ENCODE measurements at regions not wholly inside any gene's neighbourhood (a gene's known extent, or its start where the extent isn't known, plus 50 kb on each side); places are given as distances from the start of the nearest gene placed in this dataset.

DNA sequence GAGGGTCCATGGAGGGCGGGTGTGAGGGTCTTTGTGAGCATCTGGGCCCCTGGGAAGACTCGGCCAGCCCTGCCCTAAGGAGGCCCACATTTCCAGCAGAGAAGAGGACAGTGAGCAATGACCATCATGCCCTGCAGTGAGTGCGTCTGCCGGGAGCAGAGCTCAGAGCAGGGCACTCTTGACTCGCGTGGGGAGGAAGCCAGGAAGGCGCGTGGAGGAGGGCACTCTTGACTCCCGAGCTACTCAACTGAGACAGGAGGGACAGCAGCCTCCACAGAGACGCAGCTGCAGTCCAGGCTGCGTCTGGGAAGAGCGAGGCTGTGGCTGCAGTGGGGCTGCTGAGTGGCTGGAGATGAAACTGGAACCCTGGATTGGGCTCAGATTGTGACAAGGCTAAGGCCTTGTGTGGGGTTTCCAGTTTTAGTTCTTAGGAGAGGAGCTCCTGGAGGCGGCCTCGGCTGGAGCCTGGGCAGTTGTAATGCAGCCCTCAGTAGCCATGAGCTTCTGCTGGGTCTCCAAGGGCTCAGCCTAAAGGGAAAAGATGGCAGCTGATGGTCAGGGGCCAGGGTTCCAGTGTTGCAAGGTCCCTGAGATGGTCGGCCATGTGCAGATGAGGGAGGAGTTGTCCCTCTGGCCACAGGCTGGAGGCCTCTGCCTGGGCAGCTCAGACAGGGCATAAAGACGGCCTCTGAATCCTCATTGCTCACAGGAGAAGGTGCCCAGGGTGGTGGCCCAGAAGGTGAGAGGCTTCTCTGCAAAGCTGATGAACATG is 264.7 kb upstream of the B3GAT1 start:
- no peak overlapping the region for H3K4me3 ChIP-seq
- no peaks in the 10 kb centered on the region for H3K4me1 ChIP-seq
- no peaks in the 10 kb centered on the region for H3K36me3 ChIP-seq
- H3K9me3 ChIP-seq: no peaks in the 10 kb centered on the region
- H3K27ac ChIP-seq: no peak overlapping the region
- in situ Hi-C loops (cut with MboI; ENCODE audit: low pct_ligation_motif_present in 1 of 4, low pct_unique_long_range_greater_than_20kb in 1 of 4, low sequenced_read_pairs in 3 of 4) (no loop called here), intact Hi-C loops (cut with DNase I; ENCODE audit: low total_unique reads) (no loop called here)
- no peaks in the 10 kb centered on the region for H3K27me3 ChIP-seq
- no peak for DNase-seq
- TF ChIP-seq POLR2AphosphoS5 (IDR thresholded peaks at IDR 0.05) (no peak), EP300 (IDR thresholded peaks at IDR 0.05; ENCODE audit: low read depth) (no peak), POLR2A (IDR thresholded peaks at IDR 0.05) (no peak)
- TF ChIP-seq, protein P1, sequence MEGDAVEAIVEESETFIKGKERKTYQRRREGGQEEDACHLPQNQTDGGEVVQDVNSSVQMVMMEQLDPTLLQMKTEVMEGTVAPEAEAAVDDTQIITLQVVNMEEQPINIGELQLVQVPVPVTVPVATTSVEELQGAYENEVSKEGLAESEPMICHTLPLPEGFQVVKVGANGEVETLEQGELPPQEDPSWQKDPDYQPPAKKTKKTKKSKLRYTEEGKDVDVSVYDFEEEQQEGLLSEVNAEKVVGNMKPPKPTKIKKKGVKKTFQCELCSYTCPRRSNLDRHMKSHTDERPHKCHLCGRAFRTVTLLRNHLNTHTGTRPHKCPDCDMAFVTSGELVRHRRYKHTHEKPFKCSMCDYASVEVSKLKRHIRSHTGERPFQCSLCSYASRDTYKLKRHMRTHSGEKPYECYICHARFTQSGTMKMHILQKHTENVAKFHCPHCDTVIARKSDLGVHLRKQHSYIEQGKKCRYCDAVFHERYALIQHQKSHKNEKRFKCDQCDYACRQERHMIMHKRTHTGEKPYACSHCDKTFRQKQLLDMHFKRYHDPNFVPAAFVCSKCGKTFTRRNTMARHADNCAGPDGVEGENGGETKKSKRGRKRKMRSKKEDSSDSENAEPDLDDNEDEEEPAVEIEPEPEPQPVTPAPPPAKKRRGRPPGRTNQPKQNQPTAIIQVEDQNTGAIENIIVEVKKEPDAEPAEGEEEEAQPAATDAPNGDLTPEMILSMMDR (IDR thresholded peaks at IDR 0.05): no peak
- WGBS, 2 donors (ENCODE audit: low coverage in 1 of 2): 82% methylated on average over 16 of the region's 16 CpGs; no CpG with 5 or more reads in 1 of the 2 donors

DNA sequence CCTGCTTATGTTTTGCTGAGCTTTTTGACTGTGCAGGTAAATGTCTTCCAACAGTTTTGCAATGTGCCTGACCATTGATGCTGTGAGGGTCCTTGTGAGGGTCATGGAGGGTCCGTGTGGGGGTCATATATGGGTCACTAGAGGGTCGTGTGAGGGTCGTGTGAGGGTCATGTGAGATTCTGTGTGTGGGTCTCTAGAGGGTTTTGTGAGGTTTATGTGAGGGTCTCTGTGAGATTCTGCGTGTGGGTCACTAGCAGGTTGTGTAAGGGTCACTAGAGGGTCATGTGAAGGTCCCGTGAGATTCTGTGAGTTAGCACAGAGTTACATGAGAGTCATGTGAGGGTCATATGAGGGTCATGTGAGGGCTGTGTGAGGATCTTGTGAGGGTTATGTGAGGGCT is 263.9 kb upstream of the B3GAT1 start:
- 74% methylated on average over 5 of the region's 5 CpGs; no CpG with 5 or more reads in 1 of the 2 donors for WGBS, 2 donors (ENCODE audit: low coverage in 1 of 2)
- TF ChIP-seq, protein P1 (IDR thresholded peaks at IDR 0.05): no peak
- TF ChIP-seq EP300 (IDR thresholded peaks at IDR 0.05; ENCODE audit: low read depth) (no peak), POLR2AphosphoS5 (IDR thresholded peaks at IDR 0.05) (no peak), POLR2A (IDR thresholded peaks at IDR 0.05) (no peak)
- intact Hi-C loops (cut with DNase I; ENCODE audit: low total_unique reads): no loop called here
- Histone ChIP-seq H3K9me3 (no peaks in the 10 kb centered on the region), H3K27ac (no peak overlapping the region), H3K4me1 (no peaks in the 10 kb centered on the region), H3K27me3 (no peaks in the 10 kb centered on the region), H3K4me3 (no peak overlapping the region), H3K36me3 (no peaks in the 10 kb centered on the region)
- in situ Hi-C loops (cut with MboI; ENCODE audit: low pct_ligation_motif_present in 1 of 4, low pct_unique_long_range_greater_than_20kb in 1 of 4, low sequenced_read_pairs in 3 of 4): no loop called here
- no peak for DNase-seq

DNA sequence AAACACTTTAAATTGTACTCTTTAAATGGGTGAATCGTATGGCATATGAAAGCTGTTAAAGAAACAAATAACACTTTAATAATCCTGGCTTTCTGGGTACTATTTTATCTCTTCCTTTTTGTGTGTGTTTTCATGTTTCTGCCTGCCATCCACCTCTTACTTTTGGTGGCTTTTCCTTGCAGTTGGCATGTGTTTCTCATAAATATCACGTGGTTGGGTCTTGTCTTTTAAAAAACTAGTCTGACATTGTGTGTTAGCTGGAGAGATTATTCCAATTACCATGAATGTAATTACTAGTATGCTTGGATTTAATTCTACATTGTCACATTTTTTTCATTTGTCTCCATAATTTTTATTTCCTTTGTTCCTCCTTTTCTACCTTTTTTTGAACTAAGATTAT is 262.9 kb upstream of the B3GAT1 start:
- H3K4me3 ChIP-seq: no peak overlapping the region
- no peaks in the 10 kb centered on the region for H3K36me3 ChIP-seq
- H3K9me3 ChIP-seq: no peaks in the 10 kb centered on the region
- 29 to 36% methylated on average over 2 of the region's 2 CpGs for WGBS, 2 donors (ENCODE audit: low coverage in 1 of 2)
- no peak overlapping the region for H3K27ac ChIP-seq
- no peaks in the 10 kb centered on the region for H3K4me1 ChIP-seq
- TF ChIP-seq, protein P1 (IDR thresholded peaks at IDR 0.05): no peak
- no peak for TF ChIP-seq POLR2AphosphoS5 (IDR thresholded peaks at IDR 0.05)
- TF ChIP-seq POLR2A (IDR thresholded peaks at IDR 0.05): no peak
- no peak for TF ChIP-seq EP300 (IDR thresholded peaks at IDR 0.05; ENCODE audit: low read depth)
- H3K27me3 ChIP-seq: peaks cover 5% of the 10 kb centered on the region
- intact Hi-C loops (cut with DNase I; ENCODE audit: low total_unique reads): no loop called here
- no peak for DNase-seq
- in situ Hi-C loops (cut with MboI; ENCODE audit: low pct_ligation_motif_present in 1 of 4, low pct_unique_long_range_greater_than_20kb in 1 of 4, low sequenced_read_pairs in 3 of 4): no loop called here

DNA sequence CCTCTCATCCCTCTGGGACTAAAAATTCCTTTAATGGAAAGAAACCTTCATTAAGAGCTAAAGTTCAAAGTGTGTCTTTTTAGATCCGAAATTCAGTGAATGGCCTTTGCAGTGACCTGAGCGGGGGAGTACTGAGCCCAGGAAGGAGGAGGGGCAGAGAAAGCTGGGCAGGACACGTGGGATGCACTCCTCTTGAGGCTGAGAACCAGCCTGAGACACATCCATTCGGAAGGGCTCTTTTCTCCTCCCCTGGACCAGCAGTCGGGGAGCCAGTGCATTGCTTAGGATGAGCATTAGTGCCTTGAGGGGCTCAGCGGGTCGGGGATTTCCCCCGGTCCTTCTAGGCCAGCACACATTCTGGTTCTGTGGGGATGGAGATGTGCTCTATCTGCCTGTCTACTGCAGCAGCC is 258.9 kb upstream of the B3GAT1 start:
- intact Hi-C loops (cut with DNase I; ENCODE audit: low total_unique reads) (no loop called here), in situ Hi-C loops (cut with MboI; ENCODE audit: low pct_ligation_motif_present in 1 of 4, low pct_unique_long_range_greater_than_20kb in 1 of 4, low sequenced_read_pairs in 3 of 4) (no loop called here)
- peaks cover 8% of the 10 kb centered on the region for H3K27me3 ChIP-seq
- H3K4me3 ChIP-seq: no peak overlapping the region
- TF ChIP-seq POLR2A (IDR thresholded peaks at IDR 0.05) (no peak), EP300 (IDR thresholded peaks at IDR 0.05; ENCODE audit: low read depth) (no peak), POLR2AphosphoS5 (IDR thresholded peaks at IDR 0.05) (no peak)
- TF ChIP-seq, protein P1 (IDR thresholded peaks at IDR 0.05): no peak
- no peak for DNase-seq
- no peaks in the 10 kb centered on the region for H3K36me3 ChIP-seq
- no peaks in the 10 kb centered on the region for H3K9me3 ChIP-seq
- whole genome bisulfite sequencing, 2 donors (ENCODE audit: low coverage in 1 of 2): 65% methylated on average over 8 of the region's 8 CpGs; no CpG with 5 or more reads in 1 of the 2 donors
- no peak overlapping the region for H3K27ac ChIP-seq
- no peaks in the 10 kb centered on the region for H3K4me1 ChIP-seq
